ENCODE measurements at regions not wholly inside any gene's neighbourhood (a gene's known extent, or its start where the extent isn't known, plus 50 kb on each side); places are given as distances from the start of the nearest gene placed in this dataset.

DNA sequence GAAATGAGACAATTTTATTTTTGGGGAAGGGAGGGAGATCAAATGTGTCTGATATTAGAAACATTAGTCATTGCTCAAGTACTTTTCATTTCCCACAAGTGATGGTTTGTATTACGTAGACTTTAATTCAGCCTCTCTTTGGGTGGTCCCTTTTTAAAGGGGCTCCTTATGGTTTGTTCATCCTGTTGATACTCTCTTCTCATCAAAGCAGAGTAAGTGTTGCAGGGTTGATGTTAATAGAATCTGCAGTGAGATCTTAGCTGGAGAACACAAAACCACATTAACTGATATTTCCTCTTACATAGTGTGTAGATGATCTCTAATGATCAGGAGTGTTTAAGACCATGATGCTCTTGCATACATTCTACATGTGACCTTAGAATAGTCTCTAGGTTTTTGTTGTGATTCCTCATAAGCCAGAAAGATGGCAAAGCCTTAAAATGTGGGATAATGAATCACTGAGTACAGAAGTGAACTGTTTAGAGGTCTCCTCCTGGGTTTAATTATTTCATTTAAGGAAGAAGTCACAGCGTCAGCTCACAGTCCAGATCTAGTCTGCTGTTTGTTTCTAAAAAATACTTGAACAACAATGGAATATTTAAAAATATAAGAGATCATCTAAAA is 87.4 kb upstream of the PTPRR start:
- CTCF ChIA-PET, result interaction anchor here (0.6 kb wide), 1 partner anchor 417 kb away, joined by 3 read pairs; no protein-coding TSS in a partner anchor
- ATAC-seq (ENCODE audit: low read depth), result no peak
- H3K4me1 ChIP-seq (ENCODE audit: control insufficient read depth in 2 of 2, insufficient read depth in 2 of 2, low read length in 2 of 2), result no peaks in the 10 kb centered on the region
- DNase-seq, result no peak
- H3K4me3 ChIP-seq (ENCODE audit: control extremely low read depth in 1 of 5, extremely low read depth in 1 of 5, insufficient read depth in 1 of 5, low read depth in 2 of 5, low read length in 4 of 5), result no peak overlapping the region
- no peak overlapping the region for H3K4me2 ChIP-seq (replicated peaks; ENCODE audit: low read depth, low read length, poor library complexity, severe bottlenecking)
- H3K79me2 ChIP-seq (ENCODE audit: control insufficient read depth, insufficient read depth, low read length), result no peaks in the 10 kb centered on the region
- intact Hi-C loops (cut with micrococcal nuclease), result no loop called here
- no CpG with 5 or more reads among the region's 2 CpGs for WGBS (ENCODE audit: insufficient coverage)
- no peaks in the 10 kb centered on the region for H3K4me1 Mint-ChIP-seq
- no peak overlapping the region for H3K27ac ChIP-seq (ENCODE audit: low read length in 2 of 2)
- H3K27ac Mint-ChIP-seq, result no peak overlapping the region
- POLR2A ChIA-PET, result no interaction called here
- H3K9ac ChIP-seq (ENCODE audit: low read length), result no peak overlapping the region
- H4K20me1 ChIP-seq (ENCODE audit: control insufficient read depth, insufficient read depth, low read length, poor library complexity, severe bottlenecking), result no peaks in the 10 kb centered on the region
- H3K4me3 Mint-ChIP-seq, result no peak overlapping the region
- no peaks in the 10 kb centered on the region for H3K27me3 ChIP-seq (replicated peaks in 1 of 4; ENCODE audit: control extremely low read depth in 1 of 4, control insufficient read depth in 3 of 4, insufficient read depth in 4 of 4, low read length in 3 of 4)
- TF ChIP-seq CTCF (IDR thresholded peaks at IDR 0.05) (no peak), EZH2 (IDR thresholded peaks at IDR 0.05; ENCODE audit: borderline replicate concordance, insufficient read depth, low read depth, low read length, poor library complexity, severe bottlenecking) (no peak)
- no peaks in the 10 kb centered on the region for H3K36me3 ChIP-seq (replicated peaks in 1 of 2; ENCODE audit: control extremely low read depth in 1 of 2, control insufficient read depth in 1 of 2, extremely low read depth in 1 of 2, insufficient read depth in 2 of 2, low read length in 1 of 2)
- H3K9me3 ChIP-seq (ENCODE audit: control extremely low read depth in 1 of 3, control insufficient read depth in 2 of 3, insufficient read depth in 1 of 3, low read length in 2 of 3), result no peaks in the 10 kb centered on the region
- H3K27me3 Mint-ChIP-seq, result no peaks in the 10 kb centered on the region
- H2AFZ ChIP-seq (ENCODE audit: insufficient read depth, low read depth, low read length, poor library complexity, severe bottlenecking), result no peak overlapping the region
- no peaks in the 10 kb centered on the region for H3K9me3 Mint-ChIP-seq (ENCODE audit: insufficient read depth)

DNA sequence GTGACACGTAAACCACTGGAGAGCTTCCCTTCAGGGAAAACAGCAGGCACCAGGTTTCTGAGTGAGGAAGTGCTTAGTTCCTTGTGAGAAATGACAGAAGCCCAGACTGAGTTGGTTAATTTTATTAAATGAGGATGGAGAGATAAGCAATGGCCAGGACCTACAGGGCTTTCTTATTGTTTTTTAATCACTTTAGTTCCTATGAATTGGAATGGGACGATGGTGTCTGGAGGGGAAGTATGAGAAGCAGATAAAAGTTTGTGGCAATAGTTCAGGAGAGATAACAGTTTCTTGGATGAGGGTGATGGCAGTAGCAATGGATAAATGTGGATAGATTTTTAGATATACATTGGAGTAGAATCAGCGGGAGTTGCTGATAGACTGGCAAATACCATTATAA is 86.5 kb upstream of the PTPRR start:
- H3K36me3 ChIP-seq (replicated peaks in 1 of 2; ENCODE audit: control extremely low read depth in 1 of 2, control insufficient read depth in 1 of 2, extremely low read depth in 1 of 2, insufficient read depth in 2 of 2, low read length in 1 of 2), result no peaks in the 10 kb centered on the region
- H4K20me1 ChIP-seq (ENCODE audit: control insufficient read depth, insufficient read depth, low read length, poor library complexity, severe bottlenecking), result no peaks in the 10 kb centered on the region
- H3K9me3 ChIP-seq (ENCODE audit: control extremely low read depth in 1 of 3, control insufficient read depth in 2 of 3, insufficient read depth in 1 of 3, low read length in 2 of 3), result no peaks in the 10 kb centered on the region
- H3K9ac ChIP-seq (ENCODE audit: low read length), result no peak overlapping the region
- DNase-seq (no peak), ATAC-seq (ENCODE audit: low read depth) (no peak)
- WGBS (ENCODE audit: insufficient coverage), result 64% methylated on average over 2 of the region's 3 CpGs
- no peak overlapping the region for H3K4me3 ChIP-seq (ENCODE audit: control extremely low read depth in 1 of 5, extremely low read depth in 1 of 5, insufficient read depth in 1 of 5, low read depth in 2 of 5, low read length in 4 of 5)
- no peak overlapping the region for H3K27ac ChIP-seq (ENCODE audit: low read length in 2 of 2)
- no peaks in the 10 kb centered on the region for H3K27me3 ChIP-seq (replicated peaks in 1 of 4; ENCODE audit: control extremely low read depth in 1 of 4, control insufficient read depth in 3 of 4, insufficient read depth in 4 of 4, low read length in 3 of 4)
- no peak for TF ChIP-seq CTCF (IDR thresholded peaks at IDR 0.05)
- TF ChIP-seq EZH2 (IDR thresholded peaks at IDR 0.05; ENCODE audit: borderline replicate concordance, insufficient read depth, low read depth, low read length, poor library complexity, severe bottlenecking), result no peak
- no peaks in the 10 kb centered on the region for H3K9me3 Mint-ChIP-seq (ENCODE audit: insufficient read depth)
- H3K4me3 Mint-ChIP-seq, result no peak overlapping the region
- ChIA-PET CTCF (no interaction called here), POLR2A (no interaction called here)
- intact Hi-C loops (cut with micrococcal nuclease), result no loop called here
- no peaks in the 10 kb centered on the region for H3K4me1 Mint-ChIP-seq
- no peaks in the 10 kb centered on the region for H3K4me1 ChIP-seq (ENCODE audit: control insufficient read depth in 2 of 2, insufficient read depth in 2 of 2, low read length in 2 of 2)
- no peaks in the 10 kb centered on the region for H3K27me3 Mint-ChIP-seq
- H3K4me2 ChIP-seq (replicated peaks; ENCODE audit: low read depth, low read length, poor library complexity, severe bottlenecking), result no peak overlapping the region
- H2AFZ ChIP-seq (ENCODE audit: insufficient read depth, low read depth, low read length, poor library complexity, severe bottlenecking), result no peak overlapping the region
- H3K79me2 ChIP-seq (ENCODE audit: control insufficient read depth, insufficient read depth, low read length), result no peaks in the 10 kb centered on the region
- H3K27ac Mint-ChIP-seq, result no peak overlapping the region
